ENCODE measurements at regions not wholly inside any gene's neighbourhood (a gene's known extent, or its start where the extent isn't known, plus 50 kb on each side); places are given as distances from the start of the nearest gene placed in this dataset.

DNA sequence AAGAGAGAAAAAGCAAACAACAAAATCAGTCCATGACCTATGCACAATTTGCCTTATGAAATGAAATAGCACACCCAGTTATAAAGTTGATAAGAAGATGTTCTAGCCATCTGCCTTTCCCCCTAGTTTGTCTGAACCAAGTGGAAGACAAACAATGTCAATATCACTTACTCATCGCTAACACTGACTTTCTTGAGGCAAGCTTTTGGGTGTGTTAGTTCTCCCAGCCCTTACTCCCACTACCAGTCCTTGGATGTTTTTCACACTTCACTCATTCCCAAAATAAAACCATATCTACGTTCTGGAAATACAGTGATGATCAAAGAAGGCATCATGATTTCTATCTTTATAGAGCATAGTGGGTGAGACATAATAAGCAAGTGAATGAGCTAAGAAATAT is 393.8 kb downstream of the PCDH20 start:
- FAIRE-seq = no peak
- no peak overlapping the region for H3K9ac ChIP-seq (ENCODE audit: low read length in 3 of 3)
- no peak overlapping the region for H3K4me3 ChIP-seq (ENCODE audit: low read length in 3 of 3)
- no peaks in the 10 kb centered on the region for H3K4me1 ChIP-seq (ENCODE audit: control insufficient read depth in 2 of 3, insufficient read depth in 2 of 3, low read depth in 1 of 3, low read length in 3 of 3)
- H3K36me3 ChIP-seq (ENCODE audit: control insufficient read depth in 2 of 3, insufficient read depth in 3 of 3, low read length in 3 of 3) = no peaks in the 10 kb centered on the region
- H3K27ac ChIP-seq (ENCODE audit: low read depth in 2 of 2, low read length in 2 of 2) = no peak overlapping the region
- H3K9me3 ChIP-seq (ENCODE audit: control insufficient read depth in 2 of 3, insufficient read depth in 1 of 3, low read length in 3 of 3) = no peaks in the 10 kb centered on the region
- intact Hi-C loops (cut with DNase I) = no loop called here
- no peak for DNase-seq
- no peak for TF ChIP-seq CTCF (IDR thresholded peaks at IDR 0.05; ENCODE audit: borderline replicate concordance, extremely low read depth, insufficient read depth)
- H3K27me3 ChIP-seq (ENCODE audit: control insufficient read depth, insufficient read depth, low read length) = no peaks in the 10 kb centered on the region

GRCh38 chr13:61013796-61014195 is 401.9 kb downstream of the PCDH20 start:
- no peaks in the 10 kb centered on the region for H3K27me3 ChIP-seq (ENCODE audit: control insufficient read depth, insufficient read depth, low read length)
- no peak overlapping the region for H3K9ac ChIP-seq (ENCODE audit: low read length in 3 of 3)
- no peak overlapping the region for H3K4me3 ChIP-seq (ENCODE audit: low read length in 3 of 3)
- no peak overlapping the region for H3K27ac ChIP-seq (ENCODE audit: low read depth in 2 of 2, low read length in 2 of 2)
- intact Hi-C loops (cut with DNase I) = no loop called here
- DNase-seq (no peak), FAIRE-seq (no peak)
- no peak for TF ChIP-seq CTCF (IDR thresholded peaks at IDR 0.05; ENCODE audit: borderline replicate concordance, extremely low read depth, insufficient read depth)
- H3K9me3 ChIP-seq (ENCODE audit: control insufficient read depth in 2 of 3, insufficient read depth in 1 of 3, low read length in 3 of 3) = no peaks in the 10 kb centered on the region
- H3K36me3 ChIP-seq (ENCODE audit: control insufficient read depth in 2 of 3, insufficient read depth in 3 of 3, low read length in 3 of 3) = no peaks in the 10 kb centered on the region
- H3K4me1 ChIP-seq (ENCODE audit: control insufficient read depth in 2 of 3, insufficient read depth in 2 of 3, low read depth in 1 of 3, low read length in 3 of 3) = no peaks in the 10 kb centered on the region

DNA sequence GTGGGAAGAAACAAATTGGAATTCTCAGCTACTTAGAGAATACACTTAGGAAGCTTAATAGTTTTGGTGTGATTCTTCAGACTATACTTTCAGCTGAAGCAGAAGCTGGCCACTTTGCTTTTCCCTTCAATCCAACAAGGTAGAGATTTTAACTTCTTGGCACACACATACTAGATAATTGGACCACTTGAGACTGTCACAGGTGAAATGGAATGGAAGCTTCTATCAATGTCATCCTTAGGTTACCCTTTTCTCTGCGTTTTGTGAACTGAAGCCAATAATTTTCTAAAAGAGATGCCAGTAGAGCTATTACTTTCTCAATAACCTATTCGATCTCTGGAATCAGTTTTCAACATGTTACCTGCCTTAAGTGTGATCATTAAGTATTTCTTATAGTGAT is 405.3 kb downstream of the PCDH20 start:
- H3K27ac ChIP-seq (ENCODE audit: low read depth in 2 of 2, low read length in 2 of 2) = no peak overlapping the region
- no peak for DNase-seq
- H3K27me3 ChIP-seq (ENCODE audit: control insufficient read depth, insufficient read depth, low read length) = no peaks in the 10 kb centered on the region
- H3K4me1 ChIP-seq (ENCODE audit: control insufficient read depth in 2 of 3, insufficient read depth in 2 of 3, low read depth in 1 of 3, low read length in 3 of 3) = no peaks in the 10 kb centered on the region
- no peak overlapping the region for H3K4me3 ChIP-seq (ENCODE audit: low read length in 3 of 3)
- no peak overlapping the region for H3K9ac ChIP-seq (ENCODE audit: low read length in 3 of 3)
- FAIRE-seq = no peak
- no peak for TF ChIP-seq CTCF (IDR thresholded peaks at IDR 0.05; ENCODE audit: borderline replicate concordance, extremely low read depth, insufficient read depth)
- intact Hi-C loops (cut with DNase I) = no loop called here
- no peaks in the 10 kb centered on the region for H3K9me3 ChIP-seq (ENCODE audit: control insufficient read depth in 2 of 3, insufficient read depth in 1 of 3, low read length in 3 of 3)
- no peaks in the 10 kb centered on the region for H3K36me3 ChIP-seq (ENCODE audit: control insufficient read depth in 2 of 3, insufficient read depth in 3 of 3, low read length in 3 of 3)

GRCh38 chr13:61002686-61003085 is 413.0 kb downstream of the PCDH20 start:
- no peaks in the 10 kb centered on the region for H3K9me3 ChIP-seq (ENCODE audit: control insufficient read depth in 2 of 3, insufficient read depth in 1 of 3, low read length in 3 of 3)
- no peaks in the 10 kb centered on the region for H3K36me3 ChIP-seq (ENCODE audit: control insufficient read depth in 2 of 3, insufficient read depth in 3 of 3, low read length in 3 of 3)
- H3K4me3 ChIP-seq (ENCODE audit: low read length in 3 of 3) = no peak overlapping the region
- no peak overlapping the region for H3K27ac ChIP-seq (ENCODE audit: low read depth in 2 of 2, low read length in 2 of 2)
- no peaks in the 10 kb centered on the region for H3K4me1 ChIP-seq (ENCODE audit: control insufficient read depth in 2 of 3, insufficient read depth in 2 of 3, low read depth in 1 of 3, low read length in 3 of 3)
- intact Hi-C loops (cut with DNase I) = no loop called here
- no peak for FAIRE-seq
- H3K27me3 ChIP-seq (ENCODE audit: control insufficient read depth, insufficient read depth, low read length) = no peaks in the 10 kb centered on the region
- no peak for TF ChIP-seq CTCF (IDR thresholded peaks at IDR 0.05; ENCODE audit: borderline replicate concordance, extremely low read depth, insufficient read depth)
- DNase-seq = no peak
- H3K9ac ChIP-seq (ENCODE audit: low read length in 3 of 3) = no peak overlapping the region

Measured in kidney (tissue), 13 donors.